HG02885 (cell line): ENCODE measurements at regions not wholly inside any gene's neighbourhood (a gene's known extent, or its start where the extent isn't known, plus 50 kb on each side); places are given as distances from the start of the nearest gene placed in this dataset.
A peak's percentile ranks its signal among the peaks of the same experiment; 100 is the strongest.

Experiments
- ATAC-seq: cut with Tn5 transposase; IDR thresholded peaks from one replicate; pipeline ENCODE4 v1.9.1; 2021; ENCODE audit warnings: mild to moderate bottlenecking; ENCODE audit not compliant: unreplicated experiment, poor library complexity

GRCh38 chr2:145597809-145598208, 1077.9 kb upstream of the ZEB2 start:
- no peak for ATAC-seq

GRCh38 chr2:145597006-145597405, 1077.1 kb upstream of the ZEB2 start:
- ATAC-seq, result peak; percentile 25

GRCh38 chr2:145596416-145596815, 1076.5 kb upstream of the ZEB2 start:
- ATAC-seq, result peak; percentile 35

- ATAC-seq, result no peak
These were observed 1075.4 kb upstream of the ZEB2 start for GRCh38 chr2:145595296-145595695.

GRCh38 chr2:145593991-145594614, 1074.2 kb upstream of the ZEB2 start:
- ATAC-seq, result peak; percentile 11

GRCh38 chr2:145593280-145593679, 1073.4 kb upstream of the ZEB2 start:
- peak; percentile 55 for ATAC-seq

GRCh38 chr2:145592361-145592760, 1072.4 kb upstream of the ZEB2 start:
- no peak for ATAC-seq

GRCh38 chr2:145591109-145591809, 1071.3 kb upstream of the ZEB2 start:
- ATAC-seq, result no peak

GRCh38 chr2:145587922-145588321, 1068.0 kb upstream of the ZEB2 start:
- no peak for ATAC-seq

GRCh38 chr2:145584353-145584752, 1064.4 kb upstream of the ZEB2 start:
- ATAC-seq, result no peak

- no peak for ATAC-seq
These were observed 1053.7 kb upstream of the ZEB2 start for GRCh38 chr2:145573608-145574007.

GRCh38 chr2:145572238-145572637, 1052.3 kb upstream of the ZEB2 start:
- ATAC-seq, result peak; percentile 59

GRCh38 chr2:145569108-145569507, 1049.2 kb upstream of the ZEB2 start:
- no peak for ATAC-seq

GRCh38 chr2:145563741-145564615, 1044.1 kb upstream of the ZEB2 start:
- no peak for ATAC-seq

- ATAC-seq, result no peak
These were observed 1041.2 kb upstream of the ZEB2 start for GRCh38 chr2:145561152-145561551.

- ATAC-seq, result no peak
These were observed 1038.9 kb upstream of the ZEB2 start for GRCh38 chr2:145558617-145559350.

- no peak for ATAC-seq
These were observed 1035.4 kb upstream of the ZEB2 start for GRCh38 chr2:145555360-145555759.

GRCh38 chr2:145551686-145552085, 1031.8 kb upstream of the ZEB2 start:
- no peak for ATAC-seq

GRCh38 chr2:145548479-145548878, 1028.6 kb upstream of the ZEB2 start:
- no peak for ATAC-seq

GRCh38 chr2:145547620-145548019, 1027.7 kb upstream of the ZEB2 start:
- no peak for ATAC-seq
